Hindlimb muscle (tissue), 1 donor: ENCODE measurements at regions not wholly inside any gene's neighbourhood (a gene's known extent, or its start where the extent isn't known, plus 50 kb on each side); places are given as distances from the start of the nearest gene placed in this dataset.

Experiments
- DNase-seq: peaks from one replicate; pipeline ENCODE4 v3.0.0-alpha.2; 2013

GRCh38 chr12:91918431-91918830 is 227.2 kb downstream of the BTG1 start:
- no peak for DNase-seq

DNA sequence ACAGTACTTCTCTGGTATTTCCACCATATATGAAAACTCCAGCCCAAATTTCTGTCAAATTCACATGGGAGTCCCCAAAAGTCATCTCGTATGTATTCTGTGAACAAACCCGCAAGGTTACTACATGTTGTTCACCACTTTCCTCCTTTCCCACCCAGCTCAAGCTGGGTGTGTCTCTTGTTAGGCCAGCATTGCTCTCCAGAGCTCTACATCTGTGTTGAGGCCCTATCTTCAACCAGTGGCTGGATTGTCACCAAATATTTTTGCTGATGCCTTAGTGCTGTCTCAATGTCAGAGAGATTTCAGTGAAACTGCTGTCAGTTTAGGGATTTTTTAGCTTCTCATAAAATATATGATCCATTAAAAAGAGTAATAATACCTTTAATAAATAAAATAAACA is 230.9 kb downstream of the BTG1 start:
- DNase-seq, result no peak

DNA sequence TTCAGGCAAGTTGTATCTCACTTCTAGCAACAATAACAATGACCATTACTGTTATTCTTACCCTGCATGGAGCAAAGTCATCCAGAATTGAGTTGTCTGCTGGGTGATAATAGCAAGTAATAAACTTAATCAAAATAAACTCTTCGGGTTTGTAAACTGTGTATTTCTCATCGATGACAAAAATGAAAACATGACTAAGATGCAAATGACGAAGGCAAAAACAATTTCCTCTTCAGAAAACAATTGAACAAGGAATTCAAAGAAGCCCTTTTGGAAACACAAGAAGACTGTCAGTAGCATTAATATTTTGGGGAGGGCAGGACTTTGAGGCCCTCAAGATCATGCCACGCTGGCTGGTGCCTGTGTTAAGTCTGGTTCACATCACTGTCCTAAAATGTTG is 232.0 kb downstream of the BTG1 start:
- no peak for DNase-seq

DNA sequence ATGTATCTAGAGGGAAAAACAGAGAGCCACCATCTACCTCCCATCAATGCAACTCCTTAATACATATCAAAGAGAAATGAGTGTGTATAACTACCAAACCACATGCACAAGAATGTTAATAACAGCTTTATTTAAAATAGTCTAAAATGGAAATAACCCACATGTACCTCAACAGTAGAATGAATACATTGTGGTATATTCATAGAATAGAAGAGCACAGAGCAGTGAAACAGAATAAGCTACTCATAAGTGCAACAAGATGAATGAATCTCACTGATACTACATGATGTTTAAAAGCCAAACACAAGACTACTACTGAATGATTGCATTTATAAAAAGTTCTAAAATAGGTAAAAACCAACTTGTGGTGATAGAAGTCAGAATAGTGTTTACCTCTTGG is 232.5 kb downstream of the BTG1 start:
- DNase-seq, result no peak

- DNase-seq, result no peak
Measured at GRCh38 chr12:91912178-91912577, 233.5 kb downstream of the BTG1 start.

DNA sequence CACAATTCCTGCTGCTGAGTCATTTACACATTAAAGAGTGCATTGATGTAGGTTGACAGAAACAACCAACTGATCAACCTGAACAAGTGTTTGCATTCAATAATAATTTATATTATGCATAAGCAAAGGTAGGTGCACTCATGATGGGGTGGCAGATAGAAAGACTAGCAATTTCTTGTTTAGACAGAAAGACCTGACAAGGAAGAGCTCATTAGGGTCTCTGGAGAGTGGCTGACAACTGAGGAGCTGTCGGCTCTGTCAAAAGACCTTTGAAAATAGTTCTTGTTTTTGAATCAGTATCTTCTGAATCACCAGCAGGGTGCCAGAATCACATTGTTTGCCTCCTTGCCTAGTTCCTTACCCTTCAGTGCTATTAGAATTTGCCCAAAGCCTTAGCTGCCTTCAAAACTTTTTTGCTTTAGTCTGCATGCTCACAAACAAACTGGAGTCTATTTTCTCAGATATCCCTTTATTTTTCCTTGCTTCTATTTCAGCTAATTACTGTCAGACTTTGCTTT is 234.7 kb downstream of the BTG1 start:
- DNase-seq, result no peak

- no peak for DNase-seq
Measured at GRCh38 chr12:91902860-91903683, 242.6 kb downstream of the BTG1 start.

DNA sequence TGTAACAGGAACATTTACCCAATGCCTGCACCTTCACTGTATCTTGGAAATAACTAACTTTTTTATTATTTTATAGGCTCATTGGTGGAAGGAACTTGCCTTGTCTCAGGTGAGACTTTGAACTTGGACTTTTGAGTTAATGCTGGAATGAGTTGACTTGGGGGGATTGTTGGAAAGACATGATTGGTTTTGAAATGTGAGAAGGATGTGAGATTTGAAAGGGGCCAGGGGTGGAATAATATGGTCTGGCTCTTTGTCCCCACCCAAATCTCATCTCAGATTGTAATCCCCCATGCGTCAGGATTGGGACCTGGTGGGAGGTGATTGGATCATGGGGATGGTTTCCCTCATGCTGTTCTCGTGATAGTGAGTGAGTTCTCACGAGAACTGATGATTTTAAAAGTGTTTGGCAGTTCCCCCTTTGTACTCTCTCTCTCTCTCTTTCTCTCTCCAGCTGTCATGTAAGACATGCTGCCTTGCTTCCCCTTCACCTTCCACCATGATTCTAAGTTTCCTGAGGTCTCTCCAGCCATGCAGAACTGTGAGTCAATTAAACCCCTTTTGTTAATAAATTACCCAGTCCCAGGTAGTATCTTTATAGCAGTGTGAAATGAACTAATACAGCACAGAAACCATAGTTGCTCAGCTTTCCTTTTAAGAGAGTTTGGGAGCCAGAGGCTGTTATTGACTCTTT is 244.1 kb downstream of the BTG1 start:
- no peak for DNase-seq

DNA sequence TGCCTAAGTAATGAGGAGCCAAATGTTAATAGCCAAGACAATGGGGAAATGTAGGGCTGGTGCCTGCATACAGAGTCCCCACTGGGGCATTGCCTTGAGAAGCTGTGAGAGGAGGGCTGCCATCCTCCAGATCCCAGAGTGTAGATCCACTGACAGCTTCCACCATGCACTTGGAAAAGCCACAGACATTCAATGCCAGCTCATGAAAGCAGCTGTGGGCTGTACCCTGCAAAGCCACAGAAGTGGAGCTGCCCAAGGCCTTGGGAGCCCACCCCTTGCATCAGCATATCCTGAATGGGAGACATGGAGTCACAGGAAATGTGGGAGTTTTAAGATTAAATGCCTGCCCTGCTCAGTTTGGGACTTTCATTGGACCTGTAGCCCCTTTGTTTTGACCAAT is 244.7 kb downstream of the BTG1 start:
- no peak for DNase-seq

DNA sequence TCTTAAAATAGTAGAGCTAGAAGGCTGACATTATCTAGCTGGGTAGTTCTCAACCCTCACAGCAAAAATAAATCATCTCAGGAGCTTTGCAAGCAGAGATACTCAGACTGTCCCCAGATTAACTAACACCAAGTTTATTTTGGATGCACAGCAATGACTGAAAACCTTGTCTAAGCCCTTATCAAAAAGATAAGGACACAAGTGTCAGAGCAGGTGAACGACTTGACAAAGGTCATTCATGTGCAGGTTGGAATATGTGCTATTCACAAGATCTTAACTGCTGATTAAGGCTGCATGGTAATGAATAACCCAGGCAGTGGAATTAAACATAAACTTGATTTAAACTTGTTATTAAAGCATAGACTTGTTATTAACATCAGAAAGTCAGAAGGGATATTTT is 246.6 kb downstream of the BTG1 start:
- DNase-seq, result no peak

DNA sequence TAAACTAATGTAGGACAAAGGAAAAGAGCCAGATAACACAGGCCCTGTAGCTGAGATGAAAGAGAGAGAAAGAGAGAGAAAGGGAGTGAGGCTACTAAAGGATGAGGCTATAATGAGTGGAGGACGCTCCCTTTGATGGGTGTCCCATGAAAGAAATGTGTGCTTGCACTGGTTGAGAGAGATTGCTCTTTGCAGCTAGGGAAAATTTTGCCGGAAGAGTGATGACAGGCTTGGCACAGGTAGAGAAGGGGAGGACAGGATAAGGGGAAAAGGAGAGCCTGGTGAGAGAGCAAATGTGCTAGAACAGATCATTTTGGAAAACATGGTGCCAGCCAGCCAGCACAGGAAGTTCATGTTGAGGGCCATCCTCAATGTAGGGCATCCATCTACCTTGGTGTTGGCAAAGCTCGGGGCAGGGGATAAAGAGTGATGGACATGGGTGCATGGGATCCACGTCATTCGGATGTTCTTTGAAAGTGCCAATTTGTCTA is 248.6 kb downstream of the BTG1 start:
- no peak for DNase-seq

- DNase-seq, result peak; percentile 42
Measured at GRCh38 chr12:91896286-91897024, 249.2 kb downstream of the BTG1 start.

DNA sequence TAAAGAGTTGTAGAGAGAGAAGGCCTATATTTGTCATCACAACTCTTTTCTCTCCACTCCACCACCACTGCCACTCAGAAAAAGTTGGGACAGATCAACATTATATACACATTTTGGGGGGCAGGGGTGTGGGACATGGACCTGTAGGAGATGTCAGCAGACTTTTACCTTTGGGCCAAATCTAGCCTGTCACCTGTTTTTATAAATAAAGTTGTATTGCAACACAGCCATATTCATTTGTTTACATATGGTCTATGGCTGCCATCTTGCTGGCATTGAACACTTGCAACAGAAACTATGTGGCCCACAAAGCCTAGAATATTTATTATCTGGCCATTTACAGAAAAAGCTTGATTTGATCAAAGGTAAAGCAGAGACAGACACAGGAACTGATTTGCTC is 250.7 kb downstream of the BTG1 start:
- DNase-seq, result no peak

- no peak for DNase-seq
Measured at GRCh38 chr12:91893476-91893875, 252.2 kb downstream of the BTG1 start.

DNA sequence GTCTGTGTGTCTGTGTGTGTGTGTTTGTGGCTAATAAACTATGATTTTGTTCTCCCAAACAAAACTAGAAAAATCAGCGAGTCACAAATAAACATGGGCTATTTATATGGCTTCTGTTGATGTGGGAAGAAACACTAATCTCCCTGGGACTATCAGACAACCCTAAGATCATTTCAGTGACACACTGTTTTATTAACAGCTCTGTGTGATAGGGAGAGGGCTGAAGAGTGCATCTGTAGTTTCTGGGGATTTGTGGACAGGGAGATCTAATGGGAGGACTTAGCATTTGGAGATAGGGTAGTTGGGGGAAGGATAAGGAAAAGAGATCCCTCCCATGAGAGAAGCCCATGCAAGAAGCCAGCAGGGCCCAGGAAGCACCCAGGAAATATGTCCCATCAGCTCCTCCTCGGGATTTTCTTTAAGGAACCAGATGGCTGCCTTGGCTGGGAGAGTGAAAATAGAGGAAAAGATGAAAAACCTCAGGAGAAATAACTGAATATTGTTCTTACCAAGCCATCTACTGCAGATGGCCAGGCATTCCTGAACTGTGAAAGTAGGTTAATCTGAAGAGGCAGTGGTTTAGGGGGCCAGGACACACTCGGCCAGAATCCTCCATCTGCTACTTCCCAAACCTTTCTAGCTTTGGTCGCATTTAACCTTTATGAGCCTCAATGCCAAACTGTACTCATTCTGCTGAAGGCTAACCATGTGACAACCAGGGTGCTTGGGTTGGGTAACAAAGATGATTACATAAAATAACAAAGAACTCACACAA is 253.4 kb downstream of the BTG1 start:
- DNase-seq, result no peak

DNA sequence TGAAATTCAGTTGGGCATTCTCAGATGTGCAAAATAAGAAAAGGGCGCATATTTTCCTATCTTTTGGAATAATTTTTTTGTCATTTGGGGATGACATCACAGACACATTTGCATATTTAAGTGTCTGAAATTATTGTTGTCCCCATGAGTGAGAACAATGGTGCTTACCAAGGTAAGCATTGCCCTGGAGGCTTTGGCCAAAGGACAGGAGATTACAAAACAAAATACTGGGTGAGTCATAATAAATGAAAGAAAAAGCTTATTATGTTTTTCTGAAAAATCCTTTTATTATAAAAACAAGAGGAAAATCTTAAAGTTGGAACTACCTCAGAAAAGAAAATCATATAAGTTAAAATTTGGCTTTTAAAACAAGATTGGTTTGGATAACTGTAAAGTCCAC is 254.9 kb downstream of the BTG1 start:
- no peak for DNase-seq

DNA sequence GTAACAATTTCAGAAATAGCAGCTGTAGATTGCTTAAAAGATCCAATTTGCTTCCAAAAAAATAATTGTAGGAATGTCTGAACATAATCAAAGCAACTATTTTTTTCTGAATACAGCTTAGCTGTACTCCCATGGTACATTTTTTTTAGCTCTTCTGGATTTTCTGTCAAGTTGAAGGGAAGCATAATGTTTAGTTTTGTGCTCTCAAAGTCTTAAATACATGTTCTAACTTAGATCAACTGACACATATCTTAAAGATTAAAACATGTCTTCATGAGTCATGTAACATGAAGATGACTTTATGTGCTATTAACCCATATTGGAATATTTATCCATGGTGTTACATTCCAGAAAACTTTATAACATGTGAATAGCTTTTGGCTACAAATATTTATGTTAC is 255.7 kb downstream of the BTG1 start:
- no peak for DNase-seq

DNA sequence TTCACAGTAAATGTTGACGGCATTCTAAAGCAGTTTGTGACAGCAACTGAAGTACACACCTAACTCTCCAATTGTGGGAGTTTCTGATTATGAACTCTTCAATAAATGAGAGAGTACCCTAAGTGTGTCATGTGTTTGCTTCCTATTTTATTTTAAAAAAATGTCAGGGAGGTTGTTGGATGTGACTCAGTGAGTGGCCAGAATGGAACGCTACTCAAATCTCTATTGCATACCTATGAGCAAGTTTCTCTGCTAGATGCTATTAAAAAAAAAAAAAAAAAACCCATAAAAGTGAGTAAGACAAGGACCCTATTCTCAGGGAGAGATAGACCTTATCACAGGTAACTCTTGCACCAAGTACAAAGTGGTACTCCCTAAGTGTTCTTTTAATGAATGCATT is 256.6 kb downstream of the BTG1 start:
- DNase-seq, result no peak

- DNase-seq, result no peak
Measured at GRCh38 chr12:91887957-91888356, 257.7 kb downstream of the BTG1 start.

DNA sequence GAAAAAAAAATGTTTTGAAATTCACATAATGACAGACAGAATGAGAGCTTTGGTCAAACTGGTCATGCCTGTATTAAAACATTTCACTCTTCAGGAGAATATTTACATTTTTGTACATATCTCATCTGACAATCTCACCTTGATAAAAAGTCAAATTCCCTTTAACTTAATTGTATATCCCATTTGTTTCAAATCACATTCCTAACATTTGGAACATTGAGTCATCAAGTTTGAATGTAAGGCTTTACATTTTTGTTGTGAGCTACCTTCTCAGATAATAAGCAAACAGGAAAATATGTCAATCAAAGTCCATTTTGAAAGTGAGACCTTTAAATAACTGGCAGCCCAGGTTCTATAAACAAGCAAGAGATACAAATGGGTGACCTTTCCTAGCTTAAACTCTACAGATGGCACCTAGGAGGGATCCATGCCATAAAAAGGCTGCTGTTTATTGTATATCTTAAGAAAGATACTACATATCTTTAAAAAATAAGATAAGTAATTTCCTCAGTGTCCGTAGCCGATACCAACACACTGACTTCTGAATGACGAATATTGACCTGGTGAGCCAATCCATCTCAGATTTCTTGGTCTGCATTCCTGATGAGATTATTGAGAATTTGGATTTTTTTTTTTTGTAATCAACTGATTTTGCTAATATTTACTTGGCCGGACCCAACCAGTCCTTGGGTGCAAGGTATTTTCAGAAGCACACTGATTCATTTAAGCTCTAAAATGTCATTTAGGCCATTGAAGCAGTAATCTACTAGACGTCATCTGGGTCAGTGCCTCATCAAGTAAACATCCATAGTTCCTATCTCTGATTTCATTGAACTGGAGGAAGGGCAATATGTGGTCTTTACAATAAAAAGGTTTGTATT is 259.6 kb downstream of the BTG1 start:
- DNase-seq, result no peak

GRCh38 chr12:91884230-91884629 is 261.4 kb downstream of the BTG1 start:
- no peak for DNase-seq
